G401 (cell line): ENCODE measurements at regions not wholly inside any gene's neighbourhood (a gene's known extent, or its start where the extent isn't known, plus 50 kb on each side); places are given as distances from the start of the nearest gene placed in this dataset.

Source experiments
- DNase-seq: peaks from one replicate; pipeline ENCODE4 v3.0.0-alpha.2; 2015; ENCODE audit warnings: low spot score
- in situ Hi-C: cut with HindIII; loops from 2 replicates; pipeline ENCODE4 v1.10.0; 2016; ENCODE audit warnings: low sequenced_read_pairs, mixed read lengths

- no peak for DNase-seq
- in situ Hi-C loops, result no loop called here
These were observed 477.4 kb downstream of the TCERG1L start for GRCh38 chr10:130834170-130834569.

GRCh38 chr10:130834573-130834972, 476.9 kb downstream of the TCERG1L start:
- DNase-seq, result no peak
- in situ Hi-C loops, result no loop called here

GRCh38 chr10:130835068-130835467, 476.5 kb downstream of the TCERG1L start:
- no peak for DNase-seq
- in situ Hi-C loops, result no loop called here

GRCh38 chr10:130836344-130836743, 475.2 kb downstream of the TCERG1L start:
- in situ Hi-C loops, result no loop called here

GRCh38 chr10:130843051-130843653, 468.4 kb downstream of the TCERG1L start:
- DNase-seq, result no peak
- in situ Hi-C loops, result no loop called here

More at GRCh38 chr10:130836344-130836743, 475.2 kb downstream of the TCERG1L start:
- no peak for DNase-seq

GRCh38 chr10:130844310-130844709, 467.2 kb downstream of the TCERG1L start:
- in situ Hi-C loops, result no loop called here
- no peak for DNase-seq

- no peak for DNase-seq
- in situ Hi-C loops, result no loop called here
These were observed 464.4 kb downstream of the TCERG1L start for GRCh38 chr10:130847170-130847569.

- DNase-seq, result no peak
- in situ Hi-C loops, result no loop called here
These were observed 462.7 kb downstream of the TCERG1L start for GRCh38 chr10:130848855-130849254.

GRCh38 chr10:130854151-130854550, 457.4 kb downstream of the TCERG1L start:
- in situ Hi-C loops, result no loop called here
- DNase-seq, result no peak

- in situ Hi-C loops, result no loop called here
- peak; percentile 50 for DNase-seq
These were observed 453.8 kb downstream of the TCERG1L start for GRCh38 chr10:130857631-130858295.

- no peak for DNase-seq
- in situ Hi-C loops, result no loop called here
These were observed 452.9 kb downstream of the TCERG1L start for GRCh38 chr10:130858626-130859025.

GRCh38 chr10:130859427-130859826, 452.1 kb downstream of the TCERG1L start:
- in situ Hi-C loops, result no loop called here
- DNase-seq, result no peak

GRCh38 chr10:130862122-130862521, 449.4 kb downstream of the TCERG1L start:
- no peak for DNase-seq
- in situ Hi-C loops, result no loop called here

- in situ Hi-C loops, result no loop called here
- no peak for DNase-seq
These were observed 448.9 kb downstream of the TCERG1L start for GRCh38 chr10:130862626-130863025.

- in situ Hi-C loops, result no loop called here
These were observed 448.5 kb downstream of the TCERG1L start for GRCh38 chr10:130863044-130863443.

GRCh38 chr10:130864961-130865818, 446.3 kb downstream of the TCERG1L start:
- in situ Hi-C loops, result no loop called here
- DNase-seq, result no peak

More at GRCh38 chr10:130863044-130863443, 448.5 kb downstream of the TCERG1L start:
- DNase-seq, result no peak

GRCh38 chr10:130866857-130867256, 444.7 kb downstream of the TCERG1L start:
- peak; percentile 37 for DNase-seq
- in situ Hi-C loops, result no loop called here

- DNase-seq, result peak; percentile 64
These were observed 443.9 kb downstream of the TCERG1L start for GRCh38 chr10:130867446-130868194.

GRCh38 chr10:130869179-130869841, 442.2 kb downstream of the TCERG1L start:
- in situ Hi-C loops, result no loop called here

More at GRCh38 chr10:130867446-130868194, 443.9 kb downstream of the TCERG1L start:
- in situ Hi-C loops, result no loop called here

More at GRCh38 chr10:130869179-130869841, 442.2 kb downstream of the TCERG1L start:
- no peak for DNase-seq
